Activated naive CD8-positive, alpha-beta T cell treated with anti-CD3 and anti-CD28 coated beads, Interleukin-2, amount 50 U/mL, for 24 hours (primary cell): ENCODE measurements at regions not wholly inside any gene's neighbourhood (a gene's known extent, or its start where the extent isn't known, plus 50 kb on each side); places are given as distances from the start of the nearest gene placed in this dataset.
"Not testable (repeated sequence)": the region's sequence is repeated elsewhere in the genome, so short reads cannot be mapped to it uniquely, and the experiment has no call there.

Experiments
- ATAC-seq: fragments of 150-1000 bp; cut with Tn5 transposase; one replicate; pipeline ENCODE4 v1.10.0; 2021
- DNase-seq: peaks from one replicate; pipeline ENCODE4 v3.0.0; 2021
- H3K27ac Mint-ChIP-seq: one replicate; pipeline ENCODE4 v1.8.0; 2021; ENCODE audit warnings: mild to moderate bottlenecking, mixed read lengths
- H3K27me3 Mint-ChIP-seq: one replicate; pipeline ENCODE4 v1.8.0; 2021; ENCODE audit warnings: mixed read lengths
- H3K36me3 Mint-ChIP-seq: one replicate; pipeline ENCODE4 v1.8.0; 2021; ENCODE audit warnings: low read depth, mixed read lengths
- H3K4me1 Mint-ChIP-seq: one replicate; pipeline ENCODE4 v1.8.0; 2021; ENCODE audit warnings: mixed read lengths
- H3K4me3 Mint-ChIP-seq: one replicate; pipeline ENCODE4 v1.8.0; 2021; ENCODE audit warnings: mild to moderate bottlenecking, moderate library complexity, mixed read lengths
- H3K9me3 Mint-ChIP-seq: one replicate; pipeline ENCODE4 v1.8.0; 2021; ENCODE audit warnings: mixed read lengths

- Mint-ChIP-seq H3K36me3 (peaks cover 20% of the 10 kb centered on the region), H3K9me3 (peaks cover 45% of the 10 kb centered on the region), H3K27ac (no peak overlapping the region), H3K27me3 (no peaks in the 10 kb centered on the region), H3K4me3 (no peak overlapping the region), H3K4me1 (peaks cover 12% of the 10 kb centered on the region)
- DNase-seq (no peak), ATAC-seq (no peak)
Measured at GRCh38 chr2:7655629-7656028, 738.4 kb downstream of the RNF144A start.

DNA sequence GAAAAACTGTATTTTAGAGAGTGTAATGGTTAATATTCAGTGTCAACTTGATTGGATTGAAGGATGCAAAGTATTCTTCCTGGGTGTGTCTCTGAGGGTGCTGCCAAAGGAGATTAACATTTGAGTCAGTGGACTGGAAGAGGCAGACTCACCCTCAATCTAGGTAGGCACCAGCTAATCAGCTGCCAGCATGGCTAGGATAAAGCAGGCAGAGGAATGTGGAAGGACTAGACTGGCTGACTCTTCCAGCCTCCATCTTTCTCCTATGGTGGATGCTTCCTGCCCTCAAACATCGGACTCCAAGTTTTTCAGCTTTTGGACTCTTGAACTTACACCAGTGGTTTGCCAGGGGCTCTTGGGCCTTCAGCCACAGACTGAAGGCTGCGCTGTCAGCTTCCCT is 740.3 kb downstream of the RNF144A start:
- not testable (repeated sequence) for H3K27me3 Mint-ChIP-seq, H3K4me3 Mint-ChIP-seq, DNase-seq, ATAC-seq, H3K4me1 Mint-ChIP-seq, H3K27ac Mint-ChIP-seq
- peaks cover 35% of the 10 kb centered on the region for H3K9me3 Mint-ChIP-seq
- peaks cover 19% of the 10 kb centered on the region for H3K36me3 Mint-ChIP-seq

GRCh38 chr2:7658486-7658885 is 741.3 kb downstream of the RNF144A start:
- peaks cover 16% of the 10 kb centered on the region for H3K36me3 Mint-ChIP-seq
- DNase-seq (no peak), ATAC-seq (no peak)
- peaks cover 35% of the 10 kb centered on the region for H3K9me3 Mint-ChIP-seq
- no peaks in the 10 kb centered on the region for H3K27me3 Mint-ChIP-seq
- peak overlapping the region; percentile 61 for H3K4me3 Mint-ChIP-seq
- peaks cover 7% of the 10 kb centered on the region for H3K4me1 Mint-ChIP-seq
- no peak overlapping the region for H3K27ac Mint-ChIP-seq

GRCh38 chr2:7660816-7661215 is 743.6 kb downstream of the RNF144A start:
- Mint-ChIP-seq H3K36me3 (peaks cover 12% of the 10 kb centered on the region), H3K4me1 (peaks cover 11% of the 10 kb centered on the region), H3K4me3 (no peak overlapping the region), H3K9me3 (peaks cover 34% of the 10 kb centered on the region), H3K27ac (no peak overlapping the region), H3K27me3 (no peaks in the 10 kb centered on the region)
- DNase-seq (no peak), ATAC-seq (no peak)

DNA sequence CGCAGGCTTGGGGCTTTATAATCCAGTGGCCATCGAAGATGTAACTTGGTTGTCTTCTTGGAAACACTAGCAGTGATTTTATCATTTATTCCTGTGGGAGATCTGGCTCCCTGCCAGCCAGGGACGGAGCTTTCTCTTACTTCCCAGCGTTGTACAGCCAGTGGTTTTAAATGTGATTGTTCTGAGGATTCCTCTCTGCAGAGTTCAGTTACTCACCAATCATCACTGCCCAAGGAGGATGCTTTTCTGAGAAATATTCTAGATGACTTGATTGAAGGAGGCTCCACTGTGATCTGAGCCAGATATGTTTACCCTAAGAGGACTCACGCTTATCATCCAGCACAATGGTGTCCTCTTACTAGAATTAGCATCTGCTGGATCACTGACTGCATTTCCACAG is 744.3 kb downstream of the RNF144A start:
- Mint-ChIP-seq H3K4me3 (no peak overlapping the region), H3K9me3 (peaks cover 37% of the 10 kb centered on the region), H3K27me3 (no peaks in the 10 kb centered on the region), H3K27ac (no peak overlapping the region), H3K36me3 (peaks cover 12% of the 10 kb centered on the region), H3K4me1 (peaks cover 15% of the 10 kb centered on the region)
- no peak for DNase-seq
- no peak for ATAC-seq

- ATAC-seq (no peak), DNase-seq (no peak)
- no peak overlapping the region for H3K4me3 Mint-ChIP-seq
- H3K4me1 Mint-ChIP-seq: peaks cover 29% of the 10 kb centered on the region
- peaks cover 3% of the 10 kb centered on the region for H3K36me3 Mint-ChIP-seq
- H3K27ac Mint-ChIP-seq: peak overlapping the region; percentile 38
- peaks cover 15% of the 10 kb centered on the region for H3K9me3 Mint-ChIP-seq
- no peaks in the 10 kb centered on the region for H3K27me3 Mint-ChIP-seq
Measured at GRCh38 chr2:7665880-7666279, 748.7 kb downstream of the RNF144A start.

GRCh38 chr2:7666596-7667259 is 749.5 kb downstream of the RNF144A start:
- H3K27ac Mint-ChIP-seq: no peak overlapping the region
- H3K27me3 Mint-ChIP-seq: no peaks in the 10 kb centered on the region
- H3K4me3 Mint-ChIP-seq: no peak overlapping the region
- DNase-seq (no peak), ATAC-seq (no peak)
- peaks cover 12% of the 10 kb centered on the region for H3K9me3 Mint-ChIP-seq
- H3K4me1 Mint-ChIP-seq: peaks cover 38% of the 10 kb centered on the region
- peaks cover 6% of the 10 kb centered on the region for H3K36me3 Mint-ChIP-seq

DNA sequence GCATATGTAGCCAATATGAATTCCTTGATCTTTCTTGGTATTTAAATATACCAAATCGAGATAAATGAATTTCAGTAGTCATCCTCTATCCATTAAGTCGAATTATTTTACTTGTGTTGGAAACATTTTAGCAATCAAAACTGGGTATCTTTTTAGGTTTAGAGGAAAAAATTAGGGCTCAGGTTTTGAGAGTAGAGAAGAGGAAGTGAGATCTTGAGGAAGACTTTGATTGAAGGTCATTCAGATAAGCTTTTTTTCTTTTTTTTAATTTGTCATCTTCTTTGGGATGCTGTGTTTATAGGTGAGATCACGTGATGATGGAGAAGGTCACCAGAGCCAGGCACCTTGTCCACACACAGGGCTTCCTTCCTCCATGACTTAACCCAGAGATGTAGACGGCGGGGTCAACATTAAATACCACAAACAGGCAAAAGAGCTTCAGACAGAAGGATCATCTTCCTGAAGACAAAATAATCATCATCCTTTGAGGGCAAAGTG is 750.1 kb downstream of the RNF144A start:
- no peak for ATAC-seq
- no peaks in the 10 kb centered on the region for H3K27me3 Mint-ChIP-seq
- no peak overlapping the region for H3K4me3 Mint-ChIP-seq
- peaks cover 17% of the 10 kb centered on the region for H3K9me3 Mint-ChIP-seq
- H3K27ac Mint-ChIP-seq: no peak overlapping the region
- H3K4me1 Mint-ChIP-seq: peaks cover 44% of the 10 kb centered on the region
- no peak for DNase-seq
- H3K36me3 Mint-ChIP-seq: peaks cover 3% of the 10 kb centered on the region

DNA sequence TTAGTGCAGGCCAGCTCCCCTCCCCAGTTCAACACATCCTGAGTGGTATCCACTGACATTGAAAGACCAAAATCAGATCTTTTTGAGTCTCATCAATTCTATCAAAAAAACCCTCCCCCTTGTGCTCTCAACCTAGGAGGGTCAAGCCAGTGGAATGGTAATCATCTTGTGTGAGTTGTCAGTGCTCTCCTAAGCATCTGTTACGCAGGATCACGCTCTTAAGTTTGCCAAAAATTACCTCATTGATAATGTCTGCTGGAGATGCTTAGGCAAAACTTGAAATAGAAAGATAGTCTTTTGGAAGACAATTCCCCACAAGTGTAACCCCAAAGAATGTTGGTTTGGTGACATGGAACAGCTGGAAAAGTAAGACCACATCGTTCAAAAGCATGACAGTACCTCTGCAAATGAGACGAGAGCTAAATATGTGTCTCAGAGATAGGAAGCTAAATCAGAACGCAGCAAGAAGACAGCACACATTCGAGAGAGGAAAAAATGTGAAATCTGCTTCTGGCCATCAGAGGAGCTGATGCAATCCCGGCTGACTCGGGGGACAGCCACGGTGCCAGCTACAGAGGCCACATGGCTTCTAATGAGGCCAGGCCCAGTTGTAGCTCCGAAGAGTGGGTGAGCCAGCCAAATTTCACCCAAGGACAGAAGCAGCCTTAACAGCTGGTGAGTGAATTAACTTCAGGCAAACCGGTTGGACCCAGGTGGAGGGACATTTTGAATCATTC is 753.9 kb downstream of the RNF144A start:
- ATAC-seq: no peak
- Mint-ChIP-seq H3K9me3 (peaks cover 16% of the 10 kb centered on the region), H3K4me3 (peak overlapping the region; percentile 24), H3K36me3 (peaks cover 13% of the 10 kb centered on the region), H3K27ac (peak overlapping the region; percentile 93), H3K4me1 (peaks cover 68% of the 10 kb centered on the region), H3K27me3 (no peaks in the 10 kb centered on the region)
- peak; percentile 10 for DNase-seq

DNA sequence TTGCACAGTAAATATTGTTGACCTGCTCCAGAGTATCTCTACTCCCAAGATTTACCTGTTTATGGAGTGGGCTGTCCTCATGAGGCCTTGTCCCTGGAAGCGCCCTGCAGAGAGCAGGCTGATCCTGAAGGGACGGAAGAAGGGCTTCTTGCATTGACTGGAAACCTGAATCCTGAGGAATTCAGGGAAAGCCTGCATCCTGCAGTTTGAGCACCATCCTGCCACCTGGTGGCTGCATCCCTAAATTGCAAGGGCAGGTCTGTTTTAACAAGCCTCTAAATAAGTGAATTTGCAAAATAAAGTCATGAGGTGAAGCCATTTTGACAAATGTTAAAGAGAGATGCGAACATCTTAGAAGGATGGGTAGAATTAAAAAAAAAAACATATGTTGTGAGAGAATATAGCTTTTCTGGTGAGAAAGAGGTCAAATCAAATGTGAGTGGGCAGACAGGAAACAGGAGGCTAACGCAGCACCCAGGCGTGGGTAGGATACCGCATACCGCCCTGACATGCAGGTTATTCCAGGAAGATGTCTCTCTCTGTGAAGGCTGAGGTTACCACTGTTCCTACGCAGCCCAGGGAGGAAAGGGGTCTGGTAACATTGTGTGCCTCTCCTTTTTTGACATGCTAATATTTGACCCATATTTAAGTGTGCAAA is 754.9 kb downstream of the RNF144A start:
- DNase-seq (peak; percentile 68), ATAC-seq (peak; percentile 89)
- H3K4me3 Mint-ChIP-seq: peak overlapping the region; percentile 56

GRCh38 chr2:7672685-7673071 is 755.5 kb downstream of the RNF144A start:
- no peaks in the 10 kb centered on the region for H3K27me3 Mint-ChIP-seq
- H3K4me3 Mint-ChIP-seq: peak overlapping the region; percentile 56
- peaks cover 15% of the 10 kb centered on the region for H3K36me3 Mint-ChIP-seq
- peaks cover 66% of the 10 kb centered on the region for H3K4me1 Mint-ChIP-seq
- H3K27ac Mint-ChIP-seq: peak overlapping the region; percentile 93
- peaks cover 13% of the 10 kb centered on the region for H3K9me3 Mint-ChIP-seq
- DNase-seq (no peak), ATAC-seq (peak; percentile 42)

More for the DNA sequence above, 754.9 kb downstream of the RNF144A start:
- Mint-ChIP-seq H3K27me3 (no peaks in the 10 kb centered on the region), H3K4me1 (peaks cover 70% of the 10 kb centered on the region), H3K9me3 (peaks cover 13% of the 10 kb centered on the region), H3K27ac (peak overlapping the region; percentile 93), H3K36me3 (peaks cover 15% of the 10 kb centered on the region)

DNA sequence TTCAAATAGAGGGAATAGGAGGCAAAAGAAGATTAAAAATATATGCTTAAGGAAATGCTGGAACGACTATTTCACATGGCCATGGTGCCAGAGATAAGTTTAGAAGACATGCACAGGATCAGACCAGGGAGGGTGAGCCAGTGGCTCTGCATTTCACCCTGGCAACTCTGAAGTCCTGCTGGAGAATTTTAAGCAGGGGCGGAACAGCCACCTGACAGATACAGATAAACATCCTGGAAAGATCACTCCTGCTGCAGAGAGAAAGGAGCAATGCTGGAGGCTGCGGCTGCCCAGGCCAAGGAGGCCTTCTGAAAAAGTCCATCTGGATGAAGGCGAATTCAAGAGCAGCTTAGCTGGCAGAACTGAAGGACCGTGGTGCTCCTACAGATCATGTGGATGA is 755.9 kb downstream of the RNF144A start:
- DNase-seq (no peak), ATAC-seq (no peak)
- Mint-ChIP-seq H3K27me3 (no peaks in the 10 kb centered on the region), H3K27ac (peak overlapping the region; percentile 93), H3K9me3 (peaks cover 13% of the 10 kb centered on the region), H3K4me3 (peak overlapping the region; percentile 56), H3K36me3 (peaks cover 15% of the 10 kb centered on the region), H3K4me1 (peaks cover 66% of the 10 kb centered on the region)

- ATAC-seq: no peak
- Mint-ChIP-seq H3K4me3 (no peak overlapping the region), H3K27ac (peak overlapping the region; percentile 49), H3K9me3 (peaks cover 13% of the 10 kb centered on the region), H3K27me3 (no peaks in the 10 kb centered on the region), H3K4me1 (peaks cover 64% of the 10 kb centered on the region), H3K36me3 (peaks cover 15% of the 10 kb centered on the region)
- DNase-seq: no peak
Measured at GRCh38 chr2:7673853-7674252, 756.6 kb downstream of the RNF144A start.

DNA sequence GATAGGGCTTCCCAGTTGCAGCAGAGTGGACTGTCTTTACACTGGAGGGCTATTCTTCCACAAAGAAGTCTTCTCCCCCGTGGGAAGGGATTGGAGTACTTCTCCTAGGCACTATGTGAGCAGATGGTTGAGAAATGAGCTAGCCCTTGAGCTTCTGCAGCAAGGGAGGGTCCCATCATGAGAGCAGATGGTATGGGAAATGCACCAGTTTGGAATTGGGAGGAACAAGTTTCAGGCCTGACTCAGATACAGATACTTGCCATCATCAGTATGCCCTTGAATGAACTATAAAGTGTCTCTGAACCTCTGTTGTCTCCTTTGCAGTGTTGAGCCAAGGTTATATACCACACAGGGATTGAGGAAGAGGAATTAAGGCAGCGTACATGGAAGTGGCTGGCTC is 757.4 kb downstream of the RNF144A start:
- DNase-seq: no peak
- Mint-ChIP-seq H3K9me3 (peaks cover 13% of the 10 kb centered on the region), H3K27ac (no peak overlapping the region)

GRCh38 chr2:7676714-7677113 is 759.5 kb downstream of the RNF144A start:
- DNase-seq: no peak
- H3K36me3 Mint-ChIP-seq: peaks cover 12% of the 10 kb centered on the region
- no peak overlapping the region for H3K27ac Mint-ChIP-seq
- H3K27me3 Mint-ChIP-seq: no peaks in the 10 kb centered on the region
- peaks cover 13% of the 10 kb centered on the region for H3K9me3 Mint-ChIP-seq
- ATAC-seq: no peak
- H3K4me3 Mint-ChIP-seq: no peak overlapping the region
- H3K4me1 Mint-ChIP-seq: peaks cover 54% of the 10 kb centered on the region

More for the DNA sequence above, 757.4 kb downstream of the RNF144A start:
- H3K4me1 Mint-ChIP-seq: peaks cover 69% of the 10 kb centered on the region
- H3K4me3 Mint-ChIP-seq: no peak overlapping the region
- no peak for ATAC-seq
- H3K36me3 Mint-ChIP-seq: peaks cover 15% of the 10 kb centered on the region
- no peaks in the 10 kb centered on the region for H3K27me3 Mint-ChIP-seq
